ENCODE measurements at regions not wholly inside any gene's neighbourhood (a gene's known extent, or its start where the extent isn't known, plus 50 kb on each side); places are given as distances from the start of the nearest gene placed in this dataset.

GRCh38 chr13:105151639-105152038 is 1383.8 kb downstream of the EFNB2 start:
- H3K4me1 ChIP-seq (ENCODE audit: insufficient read depth): no peaks in the 10 kb centered on the region
- no peaks in the 10 kb centered on the region for H4K20me1 ChIP-seq (replicated peaks; ENCODE audit: insufficient read depth)
- DNase-seq (ENCODE audit: low spot score) (no peak), ATAC-seq (no peak)
- H3K36me3 ChIP-seq (ENCODE audit: insufficient read depth): no peaks in the 10 kb centered on the region
- H3K27me3 ChIP-seq (ENCODE audit: insufficient read depth): no peaks in the 10 kb centered on the region
- H3K79me2 ChIP-seq (replicated peaks; ENCODE audit: insufficient read depth): no peaks in the 10 kb centered on the region
- Mint-ChIP-seq H3K27ac (no peak overlapping the region), H3K4me3 (no peak overlapping the region), H3K36me3 (ENCODE audit: low read depth) (no peaks in the 10 kb centered on the region; the same call in 2 of the 3 replicates), H3K4me1 (no peaks in the 10 kb centered on the region), H3K9me3 (no peaks in the 10 kb centered on the region), H3K27me3 (ENCODE audit: insufficient read depth, low read depth, poor library complexity) (no peaks in the 10 kb centered on the region)
- no peaks in the 10 kb centered on the region for H3K9me2 ChIP-seq (ENCODE audit: insufficient read depth)
- H3K4me3 ChIP-seq: no peak overlapping the region
- no peak overlapping the region for H3K27ac ChIP-seq (ENCODE audit: low read depth)
- H3F3A ChIP-seq (replicated peaks; ENCODE audit: low read depth): no peaks in the 10 kb centered on the region
- H2AFZ ChIP-seq: no peak overlapping the region
- TF ChIP-seq JUNB (IDR thresholded peaks at IDR 0.05; ENCODE audit: unreplicated experiment) (no peak), NANOG (IDR thresholded peaks at IDR 0.05; ENCODE audit: borderline replicate concordance) (no peak), ZNF462 (CRISPR knock-in tag; IDR thresholded peaks at IDR 0.05) (no peak), CREB1 (CRISPR knock-in tag; IDR thresholded peaks at IDR 0.05; ENCODE audit: low read depth) (no peak), ZNF331 (CRISPR knock-in tag; IDR thresholded peaks at IDR 0.05; ENCODE audit: low read depth) (no peak), STAT1 (IDR thresholded peaks at IDR 0.05; ENCODE audit: unreplicated experiment) (no peak), CTCF (conservative IDR thresholded peaks at IDR 0.05; ENCODE audit: low read depth in 2 of 2) (no peak), ZNF114 (CRISPR knock-in tag; IDR thresholded peaks at IDR 0.05) (no peak), EZH2 (IDR thresholded peaks at IDR 0.05; ENCODE audit: low read depth, unreplicated experiment) (no peak)
- TF ChIP-seq, protein P1, sequence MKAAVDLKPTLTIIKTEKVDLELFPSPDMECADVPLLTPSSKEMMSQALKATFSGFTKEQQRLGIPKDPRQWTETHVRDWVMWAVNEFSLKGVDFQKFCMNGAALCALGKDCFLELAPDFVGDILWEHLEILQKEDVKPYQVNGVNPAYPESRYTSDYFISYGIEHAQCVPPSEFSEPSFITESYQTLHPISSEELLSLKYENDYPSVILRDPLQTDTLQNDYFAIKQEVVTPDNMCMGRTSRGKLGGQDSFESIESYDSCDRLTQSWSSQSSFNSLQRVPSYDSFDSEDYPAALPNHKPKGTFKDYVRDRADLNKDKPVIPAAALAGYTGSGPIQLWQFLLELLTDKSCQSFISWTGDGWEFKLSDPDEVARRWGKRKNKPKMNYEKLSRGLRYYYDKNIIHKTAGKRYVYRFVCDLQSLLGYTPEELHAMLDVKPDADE (IDR thresholded peaks at IDR 0.05): no peak
- TF ChIP-seq, protein P2, sequence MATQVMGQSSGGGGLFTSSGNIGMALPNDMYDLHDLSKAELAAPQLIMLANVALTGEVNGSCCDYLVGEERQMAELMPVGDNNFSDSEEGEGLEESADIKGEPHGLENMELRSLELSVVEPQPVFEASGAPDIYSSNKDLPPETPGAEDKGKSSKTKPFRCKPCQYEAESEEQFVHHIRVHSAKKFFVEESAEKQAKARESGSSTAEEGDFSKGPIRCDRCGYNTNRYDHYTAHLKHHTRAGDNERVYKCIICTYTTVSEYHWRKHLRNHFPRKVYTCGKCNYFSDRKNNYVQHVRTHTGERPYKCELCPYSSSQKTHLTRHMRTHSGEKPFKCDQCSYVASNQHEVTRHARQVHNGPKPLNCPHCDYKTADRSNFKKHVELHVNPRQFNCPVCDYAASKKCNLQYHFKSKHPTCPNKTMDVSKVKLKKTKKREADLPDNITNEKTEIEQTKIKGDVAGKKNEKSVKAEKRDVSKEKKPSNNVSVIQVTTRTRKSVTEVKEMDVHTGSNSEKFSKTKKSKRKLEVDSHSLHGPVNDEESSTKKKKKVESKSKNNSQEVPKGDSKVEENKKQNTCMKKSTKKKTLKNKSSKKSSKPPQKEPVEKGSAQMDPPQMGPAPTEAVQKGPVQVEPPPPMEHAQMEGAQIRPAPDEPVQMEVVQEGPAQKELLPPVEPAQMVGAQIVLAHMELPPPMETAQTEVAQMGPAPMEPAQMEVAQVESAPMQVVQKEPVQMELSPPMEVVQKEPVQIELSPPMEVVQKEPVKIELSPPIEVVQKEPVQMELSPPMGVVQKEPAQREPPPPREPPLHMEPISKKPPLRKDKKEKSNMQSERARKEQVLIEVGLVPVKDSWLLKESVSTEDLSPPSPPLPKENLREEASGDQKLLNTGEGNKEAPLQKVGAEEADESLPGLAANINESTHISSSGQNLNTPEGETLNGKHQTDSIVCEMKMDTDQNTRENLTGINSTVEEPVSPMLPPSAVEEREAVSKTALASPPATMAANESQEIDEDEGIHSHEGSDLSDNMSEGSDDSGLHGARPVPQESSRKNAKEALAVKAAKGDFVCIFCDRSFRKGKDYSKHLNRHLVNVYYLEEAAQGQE (IDR thresholded peaks at IDR 0.05; ENCODE audit: unreplicated experiment): no peak
- no peak overlapping the region for H3K4me2 ChIP-seq

Measured in GM23338 (cell line).